ENCODE measurements at regions not wholly inside any gene's neighbourhood (a gene's known extent, or its start where the extent isn't known, plus 50 kb on each side); places are given as distances from the start of the nearest gene placed in this dataset.

DNA sequence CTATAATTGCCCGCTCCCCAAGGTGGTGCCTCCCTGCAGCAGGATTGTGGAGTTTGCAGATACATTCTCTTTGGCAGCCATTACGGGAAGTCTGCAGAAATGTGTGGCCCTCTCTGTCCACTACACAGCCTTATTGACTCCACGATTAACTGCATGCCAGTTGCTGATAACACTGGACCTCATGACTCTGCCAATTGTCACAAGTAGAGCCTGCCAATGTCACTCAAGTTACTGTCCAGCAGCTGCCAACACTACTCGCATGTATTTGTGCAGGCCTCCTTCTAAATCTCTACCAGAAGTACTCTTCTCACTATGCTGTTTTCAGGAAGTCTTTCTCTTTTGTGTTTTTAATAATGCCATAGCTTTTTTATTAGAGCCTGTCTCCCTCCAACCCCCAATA lies 128.8 kb downstream of the PPP1R3A start (continued):
- TF ChIP-seq, protein P1, sequence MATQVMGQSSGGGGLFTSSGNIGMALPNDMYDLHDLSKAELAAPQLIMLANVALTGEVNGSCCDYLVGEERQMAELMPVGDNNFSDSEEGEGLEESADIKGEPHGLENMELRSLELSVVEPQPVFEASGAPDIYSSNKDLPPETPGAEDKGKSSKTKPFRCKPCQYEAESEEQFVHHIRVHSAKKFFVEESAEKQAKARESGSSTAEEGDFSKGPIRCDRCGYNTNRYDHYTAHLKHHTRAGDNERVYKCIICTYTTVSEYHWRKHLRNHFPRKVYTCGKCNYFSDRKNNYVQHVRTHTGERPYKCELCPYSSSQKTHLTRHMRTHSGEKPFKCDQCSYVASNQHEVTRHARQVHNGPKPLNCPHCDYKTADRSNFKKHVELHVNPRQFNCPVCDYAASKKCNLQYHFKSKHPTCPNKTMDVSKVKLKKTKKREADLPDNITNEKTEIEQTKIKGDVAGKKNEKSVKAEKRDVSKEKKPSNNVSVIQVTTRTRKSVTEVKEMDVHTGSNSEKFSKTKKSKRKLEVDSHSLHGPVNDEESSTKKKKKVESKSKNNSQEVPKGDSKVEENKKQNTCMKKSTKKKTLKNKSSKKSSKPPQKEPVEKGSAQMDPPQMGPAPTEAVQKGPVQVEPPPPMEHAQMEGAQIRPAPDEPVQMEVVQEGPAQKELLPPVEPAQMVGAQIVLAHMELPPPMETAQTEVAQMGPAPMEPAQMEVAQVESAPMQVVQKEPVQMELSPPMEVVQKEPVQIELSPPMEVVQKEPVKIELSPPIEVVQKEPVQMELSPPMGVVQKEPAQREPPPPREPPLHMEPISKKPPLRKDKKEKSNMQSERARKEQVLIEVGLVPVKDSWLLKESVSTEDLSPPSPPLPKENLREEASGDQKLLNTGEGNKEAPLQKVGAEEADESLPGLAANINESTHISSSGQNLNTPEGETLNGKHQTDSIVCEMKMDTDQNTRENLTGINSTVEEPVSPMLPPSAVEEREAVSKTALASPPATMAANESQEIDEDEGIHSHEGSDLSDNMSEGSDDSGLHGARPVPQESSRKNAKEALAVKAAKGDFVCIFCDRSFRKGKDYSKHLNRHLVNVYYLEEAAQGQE (IDR thresholded peaks at IDR 0.05; ENCODE audit: low read depth, low read length), result no peak
- TF ChIP-seq RFX5 (IDR thresholded peaks at IDR 0.05; ENCODE audit: low read length), result no peak

DNA sequence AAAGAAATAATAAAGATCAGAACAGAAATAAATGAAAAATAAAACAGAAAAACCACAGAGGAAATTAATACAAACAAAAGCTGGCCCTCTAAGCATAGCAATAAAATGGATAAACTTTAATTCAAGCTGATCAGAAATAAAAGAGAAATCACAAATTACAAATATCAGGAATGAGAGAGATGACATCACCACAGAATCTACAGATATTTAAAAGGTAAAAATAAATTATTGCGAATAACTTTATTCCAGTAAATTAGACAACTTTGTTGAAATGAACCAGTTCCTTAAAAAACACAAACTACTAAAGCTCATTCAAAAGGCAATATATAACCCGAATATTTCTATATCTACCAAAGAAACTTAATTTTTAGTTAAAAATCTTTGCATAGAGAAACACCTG lies 131.7 kb downstream of the PPP1R3A start:
- Histone ChIP-seq H3K9me2 (no peaks in the 10 kb centered on the region), H3K36me3 (replicated peaks in 1 of 2; ENCODE audit: control insufficient read depth in 1 of 2, insufficient read depth in 2 of 2, low read length in 1 of 2) (no peaks in the 10 kb centered on the region), H3K27ac (ENCODE audit: low read depth in 2 of 2, low read length in 1 of 2) (no peak overlapping the region), H3K9me3 (no peaks in the 10 kb centered on the region), H3K4me2 (no peak overlapping the region), H3K9ac (no peak overlapping the region), H3K79me2 (ENCODE audit: insufficient read depth) (no peaks in the 10 kb centered on the region), H2AFZ (ENCODE audit: low read depth) (no peak overlapping the region), H3F3A (replicated peaks; ENCODE audit: insufficient read depth) (no peaks in the 10 kb centered on the region), H3K4me1 (ENCODE audit: control insufficient read depth in 1 of 2, insufficient read depth in 2 of 2, low read depth in 1 of 2, low read length in 1 of 2) (no peaks in the 10 kb centered on the region), H3K27me3 (ENCODE audit: insufficient read depth) (peaks cover 6% of the 10 kb centered on the region; the same call in 1 of the 2 replicates), H4K20me1 (ENCODE audit: insufficient read depth) (no peaks in the 10 kb centered on the region), H3K4me3 (ENCODE audit: low read depth in 2 of 2, low read length in 1 of 2) (no peak overlapping the region)
- WGBS (ENCODE audit: low lambda C conversion rate), result 14% methylated on average over 2 of the region's 2 CpGs
- TF ChIP-seq FOXM1 (IDR thresholded peaks at IDR 0.05; ENCODE audit: low read depth), result no peak
- no peak for TF ChIP-seq POLR2AphosphoS5 (IDR thresholded peaks at IDR 0.05; ENCODE audit: low read depth, low read length)
- no peak for TF ChIP-seq USF2 (IDR thresholded peaks at IDR 0.05; ENCODE audit: borderline replicate concordance, low read depth, low read length)
- TF ChIP-seq CHD2 (IDR thresholded peaks at IDR 0.05; ENCODE audit: low read length, partially characterized antibody), result no peak
- TF ChIP-seq EP300 (IDR thresholded peaks at IDR 0.05; ENCODE audit: borderline replicate concordance in 1 of 2, low read depth in 1 of 2, low read length in 1 of 2), result no peak
- TF ChIP-seq TAF1 (IDR thresholded peaks at IDR 0.05; ENCODE audit: borderline replicate concordance, low read depth, low read length), result no peak
- no peak for TF ChIP-seq MXI1 (IDR thresholded peaks at IDR 0.05; ENCODE audit: low read depth, low read length)
- TF ChIP-seq JUND (IDR thresholded peaks at IDR 0.05), result no peak
- no peak for TF ChIP-seq NFIC (IDR thresholded peaks at IDR 0.05; ENCODE audit: borderline replicate concordance)
- TF ChIP-seq RXRA (IDR thresholded peaks at IDR 0.05; ENCODE audit: borderline replicate concordance, low read depth), result no peak
- no peak for TF ChIP-seq TCF12 (IDR thresholded peaks at IDR 0.05)
- no peak for TF ChIP-seq GABPA (IDR thresholded peaks at IDR 0.05; ENCODE audit: low read depth)
- no peak for TF ChIP-seq FOXJ3 (CRISPR knock-in tag; IDR thresholded peaks at IDR 0.05)
- no peak for TF ChIP-seq RFX5 (IDR thresholded peaks at IDR 0.05; ENCODE audit: low read length)
- TF ChIP-seq MAX (IDR thresholded peaks at IDR 0.05; ENCODE audit: low read depth), result no peak
- no peak for TF ChIP-seq SIN3A (IDR thresholded peaks at IDR 0.05; ENCODE audit: borderline replicate concordance, low read depth, low read length)
- TF ChIP-seq EZH2phosphoT487 (IDR thresholded peaks at IDR 0.05; ENCODE audit: borderline replicate concordance, low read depth), result no peak
- no peak for TF ChIP-seq SMC3 (IDR thresholded peaks at IDR 0.05; ENCODE audit: low read depth, low read length)
- TF ChIP-seq GATA2 (CRISPR knock-in tag; IDR thresholded peaks at IDR 0.05), result no peak
- ChIA-PET POLR2A (no interaction called here), CTCF (interaction anchor here (1.2 kb wide), 1 partner anchor 13 kb away, joined by 4 read pairs; no protein-coding TSS in a partner anchor)
- DNase-seq, result no peak
